HepG2 (cell line): ENCODE measurements at regions not wholly inside any gene's neighbourhood (a gene's known extent, or its start where the extent isn't known, plus 50 kb on each side); places are given as distances from the start of the nearest gene placed in this dataset.
A peak's percentile ranks its signal among the peaks of the same experiment; 100 is the strongest.

ENCODE experiments used
- ATAC-seq: fragments of 200-7000 bp; cut with Tn5 transposase; 3 replicates; pipeline ENCODE4 v1.9.1; 2020; ENCODE audit warnings: mild to moderate bottlenecking, moderate library complexity
- BruUV-seq: library from RNA; stranded (reverse); fragments of 400-500 nt; replicated peaks from 2 replicates; lab custom pipeline; 2021; lab: Mats Ljungman, UMichigan
- CTCF ChIA-PET: fragments of 300-600 bp; formaldehyde crosslinking; extraction: SDS; loops from one replicate; lab custom pipeline; 2021; ENCODE audit warnings: low total read pairs, inconsistent platforms, low intra/inter-chr PET ratio; lab: Yijun Ruan, JAX
- POLR2A ChIA-PET: fragments of 350-600 bp; sonication (Branson Sonifier 250); formaldehyde crosslinking; loops from one replicate; lab custom pipeline; 2020; ENCODE audit warnings: antibody characterized with exemption, inconsistent platforms; lab: Yijun Ruan, JAX
- DNase-seq: peaks from one replicate; pipeline ENCODE4 v3.0.0-alpha.2; 2015; ENCODE audit warnings: low spot score
- FAIRE-seq: peaks from 3 replicates; lab custom pipeline; 2011; peaks lifted over from hg19 to GRCh38; lab: Jason Lieb, UNC
- H2AFZ ChIP-seq: one replicate; pipeline ENCODE4 v1.6.1; 2011; ENCODE audit warnings: low read length, inconsistent platforms
- H3K27ac ChIP-seq: fragments of 300-600 bp; 3 replicates; pipeline ENCODE4 v1.8.0; 2011; ENCODE audit warnings: mixed run types, mild to moderate bottlenecking, mixed read lengths, low read length, inconsistent platforms; ENCODE audit not compliant: insufficient read depth; ENCODE audit errors: extremely low read length
- H3K27me3 ChIP-seq, 2 experiments: fragments of 200-600 bp in 1 of 2; 2 replicates in 1 of 2; 3 replicates in 1 of 2; pipeline versions ENCODE4 v1.6.0 to v1.8.0; 2011; ENCODE audit warnings: low read length in 2 of 2, mild to moderate bottlenecking in 2 of 2, moderate library complexity in 2 of 2, inconsistent platforms in 1 of 2; ENCODE audit not compliant: insufficient read depth in 2 of 2, control insufficient read depth in 1 of 2
- H3K36me3 ChIP-seq, 2 experiments: fragments of 200-600 bp in 1 of 2; replicated peaks in 1 of 2; 2 replicates in 1 of 2; 3 replicates in 1 of 2; pipeline versions ENCODE4 v1.5.1 to v1.8.0; 2011; ENCODE audit warnings: low read length in 2 of 2, inconsistent platforms in 1 of 2; ENCODE audit not compliant: insufficient read depth in 2 of 2, control insufficient read depth in 1 of 2
- H3K4me1 ChIP-seq: 2 replicates; pipeline ENCODE4 v1.5.1; 2012; ENCODE audit warnings: low read length, inconsistent platforms; ENCODE audit not compliant: insufficient read depth
- H3K4me2 ChIP-seq: 2 replicates; pipeline ENCODE4 v1.6.0; 2011; ENCODE audit warnings: low read depth, low read length, inconsistent platforms
- H3K4me3 ChIP-seq, 3 experiments: fragments of 200-600 bp in 1 of 3; sonication (generic), shearing (Covaris generic) in 1 of 3; replicated peaks in 1 of 3; 2 replicates each; pipeline ENCODE4 v1.5.1; 2011 to 2016; ENCODE audit warnings: low read length in 3 of 3, inconsistent platforms in 2 of 3, low read depth in 2 of 3, mild to moderate bottlenecking in 2 of 3, control low read depth in 1 of 3, mixed read lengths in 1 of 3; ENCODE audit not compliant: insufficient read depth in 1 of 3
- H3K79me2 ChIP-seq: one replicate; pipeline ENCODE4 v1.6.1; 2011; ENCODE audit warnings: low read length, inconsistent platforms; ENCODE audit not compliant: insufficient read depth
- H3K9ac ChIP-seq: 2 replicates; pipeline ENCODE4 v1.6.0; 2011; ENCODE audit warnings: mild to moderate bottlenecking, low read depth, low read length, inconsistent platforms; ENCODE audit not compliant: insufficient read depth
- H3K9me3 ChIP-seq: 2 replicates; pipeline ENCODE4 v1.5.1; 2012; ENCODE audit warnings: mild to moderate bottlenecking, low read length
- H4K20me1 ChIP-seq: 2 replicates; pipeline ENCODE4 v1.6.0; 2011; ENCODE audit warnings: inconsistent platforms, mild to moderate bottlenecking, low read length, moderate library complexity; ENCODE audit not compliant: insufficient read depth
- FOSL2 ChIP-seq: sonication (generic); formaldehyde crosslinking; IDR thresholded peaks from 2 replicates; pipeline ENCODE4 v1.4.0; 2020; ENCODE audit warnings: missing genetic modification reagents
- FOXA3 ChIP-seq: IDR thresholded peaks from 2 replicates; pipeline ENCODE4 v1.6.1; 2016; ENCODE audit warnings: missing genetic modification reagents, missing compliant biosample characterization
- ZNF484 ChIP-seq: sonication (generic); formaldehyde crosslinking; IDR thresholded peaks from 2 replicates; pipeline ENCODE4 v1.5.1; 2020; ENCODE audit warnings: mild to moderate bottlenecking, low read depth, missing genetic modification reagents, borderline replicate concordance
- WGBS: methylation state at CpG from one replicate; pipeline ENCODE4 v1.1.6; 2017; ENCODE audit warnings: low lambda C conversion rate; 5-methylcytosine and 5-hydroxymethylcytosine counted together
- in situ Hi-C: cut with HindIII; loops from 2 replicates; pipeline ENCODE4 v1.10.0; 2017; ENCODE audit warnings: low pct_unique_long_range_greater_than_20kb; ENCODE audit not compliant: extremely low pct_ligation_motif_present
- intact Hi-C: fragments of 100-400 bp; cut with micrococcal nuclease; formaldehyde crosslinking; loops from one replicate; pipeline ENCODE4 v1.10.0; 2022; ENCODE audit not compliant: unreplicated experiment
- TF ChIP-seq, protein P1 (sequence below): sonication (generic); formaldehyde crosslinking; IDR thresholded peaks from 2 replicates; pipeline ENCODE4 v1.5.1; 2020; ENCODE audit warnings: mild to moderate bottlenecking, moderate library complexity, missing genetic modification reagents
- TF ChIP-seq, protein P2 (sequence below): sonication (generic); formaldehyde crosslinking; IDR thresholded peaks from 2 replicates; pipeline ENCODE4 v1.5.1; 2020; ENCODE audit warnings: mild to moderate bottlenecking, missing genetic modification reagents, borderline replicate concordance

DNA sequence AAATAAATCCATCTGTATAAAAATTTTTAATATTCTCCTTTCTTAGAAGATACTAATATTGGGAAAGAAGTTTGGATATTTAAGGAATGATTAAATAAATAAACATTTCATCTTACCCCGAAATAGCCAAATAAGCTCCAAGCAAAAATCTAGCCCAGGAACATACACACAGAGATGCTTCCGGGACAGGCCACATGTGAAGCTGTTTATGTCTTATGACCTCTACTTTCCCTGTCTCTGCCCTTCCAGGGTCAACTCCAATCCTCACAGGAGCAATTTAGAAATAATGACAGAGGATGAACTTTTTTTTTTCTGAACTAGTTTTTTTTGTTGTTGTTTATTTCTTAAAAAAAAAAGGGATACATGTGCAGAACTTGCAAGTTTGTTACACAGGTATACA is 89.4 kb downstream of the BTG1 start (continued):
- TF ChIP-seq, protein P1, sequence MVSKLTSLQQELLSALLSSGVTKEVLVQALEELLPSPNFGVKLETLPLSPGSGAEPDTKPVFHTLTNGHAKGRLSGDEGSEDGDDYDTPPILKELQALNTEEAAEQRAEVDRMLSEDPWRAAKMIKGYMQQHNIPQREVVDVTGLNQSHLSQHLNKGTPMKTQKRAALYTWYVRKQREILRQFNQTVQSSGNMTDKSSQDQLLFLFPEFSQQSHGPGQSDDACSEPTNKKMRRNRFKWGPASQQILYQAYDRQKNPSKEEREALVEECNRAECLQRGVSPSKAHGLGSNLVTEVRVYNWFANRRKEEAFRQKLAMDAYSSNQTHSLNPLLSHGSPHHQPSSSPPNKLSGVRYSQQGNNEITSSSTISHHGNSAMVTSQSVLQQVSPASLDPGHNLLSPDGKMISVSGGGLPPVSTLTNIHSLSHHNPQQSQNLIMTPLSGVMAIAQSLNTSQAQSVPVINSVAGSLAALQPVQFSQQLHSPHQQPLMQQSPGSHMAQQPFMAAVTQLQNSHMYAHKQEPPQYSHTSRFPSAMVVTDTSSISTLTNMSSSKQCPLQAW (CRISPR knock-in tag): no peak

DNA sequence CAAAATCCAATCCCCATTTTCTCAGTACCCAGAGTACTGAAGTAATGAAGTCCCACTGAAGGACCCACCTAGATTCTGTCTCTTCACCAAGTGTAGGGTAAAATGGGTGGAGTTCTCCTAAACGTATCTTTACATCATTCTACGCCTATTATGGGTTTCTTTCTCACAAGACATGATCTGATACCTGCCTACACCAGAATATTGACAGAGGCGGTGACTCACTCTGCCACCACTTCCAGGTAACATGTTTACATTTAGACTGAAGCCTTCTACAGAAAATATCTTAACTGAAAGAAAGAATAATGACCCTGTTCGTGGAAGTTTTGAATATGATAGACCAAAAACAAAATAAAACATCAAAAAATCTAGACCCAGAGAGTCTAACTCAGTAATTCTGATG is 89.8 kb downstream of the BTG1 start:
- DNase-seq (no peak), ATAC-seq (no peak)
- in situ Hi-C loops: no loop called here
- Histone ChIP-seq H3K4me2 (no peak overlapping the region), H3K27me3 (peaks cover 0 to 3% of the 10 kb centered on the region in 2 experiments; a peak in 1 of 5 replicates), H2AFZ (no peak overlapping the region)
- CTCF ChIA-PET: no interaction called here
- peak; percentile 45; the same call in 1 of the 2 replicates for TF ChIP-seq FOXA3
- TF ChIP-seq FOSL2: peak; percentile 74
- TF ChIP-seq, protein P2, sequence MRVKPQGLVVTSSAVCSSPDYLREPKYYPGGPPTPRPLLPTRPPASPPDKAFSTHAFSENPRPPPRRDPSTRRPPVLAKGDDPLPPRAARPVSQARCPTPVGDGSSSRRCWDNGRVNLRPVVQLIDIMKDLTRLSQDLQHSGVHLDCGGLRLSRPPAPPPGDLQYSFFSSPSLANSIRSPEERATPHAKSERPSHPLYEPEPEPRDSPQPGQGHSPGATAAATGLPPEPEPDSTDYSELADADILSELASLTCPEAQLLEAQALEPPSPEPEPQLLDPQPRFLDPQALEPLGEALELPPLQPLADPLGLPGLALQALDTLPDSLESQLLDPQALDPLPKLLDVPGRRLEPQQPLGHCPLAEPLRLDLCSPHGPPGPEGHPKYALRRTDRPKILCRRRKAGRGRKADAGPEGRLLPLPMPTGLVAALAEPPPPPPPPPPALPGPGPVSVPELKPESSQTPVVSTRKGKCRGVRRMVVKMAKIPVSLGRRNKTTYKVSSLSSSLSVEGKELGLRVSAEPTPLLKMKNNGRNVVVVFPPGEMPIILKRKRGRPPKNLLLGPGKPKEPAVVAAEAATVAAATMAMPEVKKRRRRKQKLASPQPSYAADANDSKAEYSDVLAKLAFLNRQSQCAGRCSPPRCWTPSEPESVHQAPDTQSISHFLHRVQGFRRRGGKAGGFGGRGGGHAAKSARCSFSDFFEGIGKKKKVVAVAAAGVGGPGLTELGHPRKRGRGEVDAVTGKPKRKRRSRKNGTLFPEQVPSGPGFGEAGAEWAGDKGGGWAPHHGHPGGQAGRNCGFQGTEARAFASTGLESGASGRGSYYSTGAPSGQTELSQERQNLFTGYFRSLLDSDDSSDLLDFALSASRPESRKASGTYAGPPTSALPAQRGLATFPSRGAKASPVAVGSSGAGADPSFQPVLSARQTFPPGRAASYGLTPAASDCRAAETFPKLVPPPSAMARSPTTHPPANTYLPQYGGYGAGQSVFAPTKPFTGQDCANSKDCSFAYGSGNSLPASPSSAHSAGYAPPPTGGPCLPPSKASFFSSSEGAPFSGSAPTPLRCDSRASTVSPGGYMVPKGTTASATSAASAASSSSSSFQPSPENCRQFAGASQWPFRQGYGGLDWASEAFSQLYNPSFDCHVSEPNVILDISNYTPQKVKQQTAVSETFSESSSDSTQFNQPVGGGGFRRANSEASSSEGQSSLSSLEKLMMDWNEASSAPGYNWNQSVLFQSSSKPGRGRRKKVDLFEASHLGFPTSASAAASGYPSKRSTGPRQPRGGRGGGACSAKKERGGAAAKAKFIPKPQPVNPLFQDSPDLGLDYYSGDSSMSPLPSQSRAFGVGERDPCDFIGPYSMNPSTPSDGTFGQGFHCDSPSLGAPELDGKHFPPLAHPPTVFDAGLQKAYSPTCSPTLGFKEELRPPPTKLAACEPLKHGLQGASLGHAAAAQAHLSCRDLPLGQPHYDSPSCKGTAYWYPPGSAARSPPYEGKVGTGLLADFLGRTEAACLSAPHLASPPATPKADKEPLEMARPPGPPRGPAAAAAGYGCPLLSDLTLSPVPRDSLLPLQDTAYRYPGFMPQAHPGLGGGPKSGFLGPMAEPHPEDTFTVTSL: peak; percentile 38; the same call in 1 of the 2 replicates
- TF ChIP-seq ZNF484 (CRISPR knock-in tag): no peak
- TF ChIP-seq, all 625 proteins: peak for 3
- H3K9me3 ChIP-seq: no peaks in the 10 kb centered on the region
- intact Hi-C loops: no loop called here
- no peak overlapping the region for H3K27ac ChIP-seq
- H3K9ac ChIP-seq: no peak overlapping the region
- H3K36me3 ChIP-seq: no peaks in the 10 kb centered on the region
- no peak for FAIRE-seq
- WGBS: 19% methylated on average over 4 of the region's 4 CpGs
- H3K4me3 ChIP-seq: no peak overlapping the region
- POLR2A ChIA-PET: no interaction called here
- no peaks in the 10 kb centered on the region for H3K79me2 ChIP-seq
- BruUV-seq: no TSS peak
- H3K4me1 ChIP-seq: no peaks in the 10 kb centered on the region
- H4K20me1 ChIP-seq: no peaks in the 10 kb centered on the region
